Nephron progenitor cell (in vitro differentiated cells): ENCODE measurements at regions not wholly inside any gene's neighbourhood (a gene's known extent, or its start where the extent isn't known, plus 50 kb on each side); places are given as distances from the start of the nearest gene placed in this dataset.

ENCODE experiments used
- DNase-seq: peaks from one replicate; pipeline ENCODE4 v3.0.0; 2021
- H3K27ac Mint-ChIP-seq: 2 replicates; pipeline ENCODE4 v1.8.0; 2021; ENCODE audit warnings: mild to moderate bottlenecking, moderate library complexity, mixed read lengths
- H3K27me3 Mint-ChIP-seq: 2 replicates; pipeline ENCODE4 v1.8.0; 2021; ENCODE audit warnings: mild to moderate bottlenecking, low read depth, mixed read lengths; ENCODE audit not compliant: poor library complexity
- H3K36me3 Mint-ChIP-seq: 2 replicates; pipeline ENCODE4 v1.8.0; 2021; ENCODE audit warnings: low read depth, mixed read lengths
- H3K4me1 Mint-ChIP-seq: 2 replicates; pipeline ENCODE4 v1.8.0; 2021; ENCODE audit warnings: mixed read lengths
- H3K4me3 Mint-ChIP-seq: 2 replicates; pipeline ENCODE4 v1.8.0; 2021; ENCODE audit warnings: mild to moderate bottlenecking, moderate library complexity, mixed read lengths
- H3K9me3 Mint-ChIP-seq: 2 replicates; pipeline ENCODE4 v1.8.0; 2021; ENCODE audit warnings: mild to moderate bottlenecking, moderate library complexity, mixed read lengths
- CTCF ChIP-seq: fragments of 200-600 bp; sonication (generic); IDR thresholded peaks from 2 replicates; pipeline ENCODE4 v1.5.0; 2021; ENCODE audit warnings: antibody characterized with exemption

- DNase-seq, result no peak
- no peak overlapping the region for H3K27ac Mint-ChIP-seq
These were observed 187.9 kb downstream of the BCL11A start for GRCh38 chr2:60365556-60365955.

GRCh38 chr2:60364491-60364890, 189.0 kb downstream of the BCL11A start:
- H3K4me3 Mint-ChIP-seq, result no peak overlapping the region
- no peak for TF ChIP-seq CTCF
- no peak for DNase-seq
- H3K36me3 Mint-ChIP-seq, result no peaks in the 10 kb centered on the region
- H3K27me3 Mint-ChIP-seq, result peaks cover 15% of the 10 kb centered on the region
- no peak overlapping the region for H3K27ac Mint-ChIP-seq
- H3K4me1 Mint-ChIP-seq, result peaks cover 46% of the 10 kb centered on the region
- peaks cover 4% of the 10 kb centered on the region for H3K9me3 Mint-ChIP-seq

More at GRCh38 chr2:60365556-60365955, 187.9 kb downstream of the BCL11A start:
- Mint-ChIP-seq H3K4me3 (no peak overlapping the region), H3K36me3 (no peaks in the 10 kb centered on the region), H3K9me3 (peaks cover 2% of the 10 kb centered on the region), H3K27me3 (peaks cover 15% of the 10 kb centered on the region), H3K4me1 (peaks cover 46% of the 10 kb centered on the region)
- TF ChIP-seq CTCF, result no peak

- peaks cover 11% of the 10 kb centered on the region for H3K27me3 Mint-ChIP-seq
- no peaks in the 10 kb centered on the region for H3K36me3 Mint-ChIP-seq
- peaks cover 4% of the 10 kb centered on the region for H3K9me3 Mint-ChIP-seq
These were observed 192.0 kb downstream of the BCL11A start for GRCh38 chr2:60361498-60361897.

GRCh38 chr2:60359569-60359968, 193.9 kb downstream of the BCL11A start:
- TF ChIP-seq CTCF, result no peak
- Mint-ChIP-seq H3K27ac (no peak overlapping the region), H3K4me3 (no peak overlapping the region), H3K36me3 (no peaks in the 10 kb centered on the region), H3K9me3 (peaks cover 4% of the 10 kb centered on the region), H3K27me3 (peaks cover 8% of the 10 kb centered on the region), H3K4me1 (peaks cover 42% of the 10 kb centered on the region)
- no peak for DNase-seq

More at GRCh38 chr2:60361498-60361897, 192.0 kb downstream of the BCL11A start:
- Mint-ChIP-seq H3K27ac (no peak overlapping the region), H3K4me3 (no peak overlapping the region), H3K4me1 (peaks cover 56% of the 10 kb centered on the region)
- TF ChIP-seq CTCF, result no peak
- DNase-seq, result no peak

- H3K27ac Mint-ChIP-seq, result no peak overlapping the region
- no peaks in the 10 kb centered on the region for H3K36me3 Mint-ChIP-seq
- H3K4me1 Mint-ChIP-seq, result peaks cover 42% of the 10 kb centered on the region
- peaks cover 8% of the 10 kb centered on the region for H3K27me3 Mint-ChIP-seq
- H3K9me3 Mint-ChIP-seq, result peaks cover 4% of the 10 kb centered on the region
- no peak for DNase-seq
- H3K4me3 Mint-ChIP-seq, result no peak overlapping the region
- no peak for TF ChIP-seq CTCF
These were observed 195.0 kb downstream of the BCL11A start for GRCh38 chr2:60358476-60358875.

- Mint-ChIP-seq H3K4me3 (no peak overlapping the region), H3K9me3 (peaks cover 4% of the 10 kb centered on the region), H3K27me3 (peaks cover 8% of the 10 kb centered on the region), H3K36me3 (no peaks in the 10 kb centered on the region), H3K4me1 (peaks cover 42% of the 10 kb centered on the region), H3K27ac (no peak overlapping the region)
- TF ChIP-seq CTCF, result no peak
- no peak for DNase-seq
These were observed 195.5 kb downstream of the BCL11A start for GRCh38 chr2:60357996-60358395.
